BE2C (cell line): ENCODE measurements at regions not wholly inside any gene's neighbourhood (a gene's known extent, or its start where the extent isn't known, plus 50 kb on each side); places are given as distances from the start of the nearest gene placed in this dataset.

ENCODE experiments used
- DNase-seq: peaks from one replicate; pipeline ENCODE4 v3.0.0-alpha.2; 2020
- H3K27me3 ChIP-seq: fragments of 250-450 bp; sonication (Bioruptor Pico); 2 replicates; pipeline ENCODE4 v1.5.1; 2020; ENCODE audit warnings: mild to moderate bottlenecking
- H3K36me3 ChIP-seq: fragments of 250-450 bp; sonication (Bioruptor Pico); 2 replicates; pipeline ENCODE4 v1.5.1; 2020; ENCODE audit warnings: mild to moderate bottlenecking
- H3K4me1 ChIP-seq: fragments of 250-450 bp; sonication (Bioruptor Pico); 2 replicates; pipeline ENCODE4 v1.5.1; 2020
- H3K4me3 ChIP-seq: 2 replicates; pipeline ENCODE4 v1.5.1; 2011; ENCODE audit warnings: low read depth, low read length
- H3K9me3 ChIP-seq: fragments of 250-450 bp; sonication (Bioruptor Pico); 2 replicates; pipeline ENCODE4 v1.5.1; 2020
- CTCF ChIP-seq: IDR thresholded peaks from 2 replicates; pipeline ENCODE4 v1.5.1; 2012; ENCODE audit warnings: mild to moderate bottlenecking, low read depth, low read length

- H3K27me3 ChIP-seq: no peaks in the 10 kb centered on the region
- DNase-seq: no peak
- H3K9me3 ChIP-seq: no peaks in the 10 kb centered on the region
- no peak overlapping the region for H3K4me3 ChIP-seq
- no peaks in the 10 kb centered on the region for H3K4me1 ChIP-seq
- H3K36me3 ChIP-seq: no peaks in the 10 kb centered on the region
- TF ChIP-seq CTCF: no peak
These were observed 99.9 kb upstream of the LINC00305 start for GRCh38 chr18:64248836-64249235.

- Histone ChIP-seq H3K4me3 (no peak overlapping the region), H3K36me3 (no peaks in the 10 kb centered on the region), H3K4me1 (no peaks in the 10 kb centered on the region), H3K9me3 (no peaks in the 10 kb centered on the region), H3K27me3 (no peaks in the 10 kb centered on the region)
- no peak for DNase-seq
- no peak for TF ChIP-seq CTCF
These were observed 96.4 kb upstream of the LINC00305 start for GRCh38 chr18:64245126-64245861.

DNA sequence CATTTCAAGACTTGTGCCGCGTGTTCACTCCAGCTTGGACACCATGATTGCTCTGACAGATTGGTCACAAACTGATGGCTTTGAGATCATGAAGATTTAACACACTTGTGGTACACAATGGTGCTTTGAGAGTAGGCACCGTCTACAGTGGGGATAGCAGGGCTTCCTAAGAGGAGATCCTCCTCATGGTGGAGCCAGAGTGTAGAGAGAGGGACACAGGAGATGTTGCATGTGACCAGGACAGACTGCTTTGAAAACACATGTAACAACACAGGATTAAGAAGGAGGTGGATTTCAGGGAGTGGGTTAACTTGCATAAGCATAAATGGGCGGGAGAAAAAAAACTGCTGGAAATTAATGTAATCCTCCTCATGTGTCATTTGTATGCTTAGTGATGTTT is 95.7 kb upstream of the LINC00305 start:
- Histone ChIP-seq H3K9me3 (no peaks in the 10 kb centered on the region), H3K27me3 (no peaks in the 10 kb centered on the region), H3K36me3 (no peaks in the 10 kb centered on the region), H3K4me1 (no peaks in the 10 kb centered on the region), H3K4me3 (no peak overlapping the region)
- DNase-seq: peak; percentile 21
- peak; percentile 49 for TF ChIP-seq CTCF

DNA sequence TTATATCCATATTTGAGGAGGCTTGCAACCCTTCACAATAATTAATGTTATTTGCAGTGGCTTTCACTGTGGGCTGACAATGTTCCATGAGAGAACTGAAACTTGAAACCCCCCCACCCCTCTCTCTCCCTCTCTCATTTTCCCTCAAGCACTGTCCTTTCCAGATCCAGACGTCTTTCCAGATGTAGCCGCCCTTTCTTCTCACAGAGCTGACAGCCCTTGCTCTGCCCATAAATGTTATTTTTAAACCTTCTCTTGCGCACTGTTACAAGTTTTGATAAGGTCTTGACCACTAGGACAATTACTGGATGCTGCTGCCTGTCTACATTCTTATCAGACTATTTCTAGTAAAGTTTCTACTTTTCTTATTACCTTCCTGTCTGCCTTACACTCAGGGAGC is 91.4 kb upstream of the LINC00305 start:
- H3K4me1 ChIP-seq: no peaks in the 10 kb centered on the region
- H3K4me3 ChIP-seq: no peak overlapping the region
- TF ChIP-seq CTCF: no peak
- no peaks in the 10 kb centered on the region for H3K9me3 ChIP-seq
- no peak for DNase-seq
- no peaks in the 10 kb centered on the region for H3K36me3 ChIP-seq
- no peaks in the 10 kb centered on the region for H3K27me3 ChIP-seq

GRCh38 chr18:64238076-64238475 is 89.2 kb upstream of the LINC00305 start:
- Histone ChIP-seq H3K4me1 (no peaks in the 10 kb centered on the region), H3K27me3 (no peaks in the 10 kb centered on the region), H3K4me3 (no peak overlapping the region), H3K36me3 (no peaks in the 10 kb centered on the region), H3K9me3 (no peaks in the 10 kb centered on the region)
- no peak for DNase-seq
- no peak for TF ChIP-seq CTCF

GRCh38 chr18:64234321-64234720 is 85.4 kb upstream of the LINC00305 start:
- TF ChIP-seq CTCF: no peak
- Histone ChIP-seq H3K9me3 (no peaks in the 10 kb centered on the region), H3K4me3 (no peak overlapping the region), H3K27me3 (no peaks in the 10 kb centered on the region), H3K4me1 (no peaks in the 10 kb centered on the region), H3K36me3 (no peaks in the 10 kb centered on the region)
- DNase-seq: no peak
